Stimulated activated effector memory CD8-positive, alpha-beta T cell treated with anti-CD3 and anti-CD28 coated beads, Interleukin-12 subunit alpha, Interleukin-12 subunit beta, amount 100 ng/mL, for 72 hours (primary cell): ENCODE measurements at regions not wholly inside any gene's neighbourhood (a gene's known extent, or its start where the extent isn't known, plus 50 kb on each side); places are given as distances from the start of the nearest gene placed in this dataset.

ENCODE experiments used
- ATAC-seq: fragments of 150-1000 bp; cut with Tn5 transposase; 2 replicates; pipeline ENCODE4 v1.10.0; 2021
- DNase-seq, 2 donors: peaks; one replicate each; pipeline ENCODE4 v3.0.0; 2021 to 2022; ENCODE audit warnings: low spot score in 2 of 2
- H3K27ac Mint-ChIP-seq: one replicate; pipeline ENCODE4 v1.8.0; 2022; ENCODE audit warnings: mild to moderate bottlenecking, mixed read lengths
- H3K36me3 Mint-ChIP-seq: one replicate; pipeline ENCODE4 v1.8.0; 2022; ENCODE audit warnings: mild to moderate bottlenecking, mixed read lengths
- H3K4me1 Mint-ChIP-seq: one replicate; pipeline ENCODE4 v1.8.0; 2022; ENCODE audit warnings: mixed read lengths
- H3K4me3 Mint-ChIP-seq: one replicate; pipeline ENCODE4 v1.8.0; 2022; ENCODE audit warnings: mild to moderate bottlenecking, mixed read lengths
- H3K9me3 Mint-ChIP-seq: one replicate; pipeline ENCODE4 v1.8.0; 2022; ENCODE audit warnings: mixed read lengths

- Mint-ChIP-seq H3K4me3 (no peak overlapping the region), H3K4me1 (no peaks in the 10 kb centered on the region), H3K27ac (no peak overlapping the region), H3K36me3 (no peaks in the 10 kb centered on the region), H3K9me3 (peaks cover 8% of the 10 kb centered on the region)
- ATAC-seq = no peak
- DNase-seq = no peak
These were observed 53.5 kb upstream of the MAST4 start for GRCh38 chr5:66542711-66543110.
